NT2/D1 (cell line): ENCODE measurements at regions not wholly inside any gene's neighbourhood (a gene's known extent, or its start where the extent isn't known, plus 50 kb on each side); places are given as distances from the start of the nearest gene placed in this dataset.

Source experiments
- DNase-seq: peaks from one replicate; pipeline ENCODE4 v3.0.0-alpha.2; 2011; ENCODE audit warnings: low read depth, low spot score
- H3K27me3 ChIP-seq: 2 replicates; pipeline ENCODE4 v1.6.0; 2011; ENCODE audit warnings: mild to moderate bottlenecking; ENCODE audit not compliant: insufficient read length, insufficient read depth
- H3K36me3 ChIP-seq: 2 replicates; pipeline ENCODE4 v1.6.1; 2011; ENCODE audit warnings: mild to moderate bottlenecking, low read length, mixed read lengths; ENCODE audit not compliant: insufficient read depth, insufficient read length
- H3K4me1 ChIP-seq: 2 replicates; pipeline ENCODE4 v1.5.1; 2011; ENCODE audit not compliant: insufficient read depth, insufficient read length
- H3K4me3 ChIP-seq: 2 replicates; pipeline ENCODE4 v1.5.1; 2011; ENCODE audit warnings: low read depth; ENCODE audit not compliant: insufficient read length
- H3K9ac ChIP-seq: 2 replicates; pipeline ENCODE4 v1.6.0; 2011; ENCODE audit warnings: low read depth; ENCODE audit not compliant: insufficient read length
- H3K9me3 ChIP-seq: 2 replicates; pipeline ENCODE4 v1.5.1; 2011; ENCODE audit warnings: mild to moderate bottlenecking, low read length; ENCODE audit not compliant: insufficient read depth
- SUZ12 ChIP-seq: IDR thresholded peaks from 2 replicates; pipeline ENCODE4 v1.6.1; 2011; ENCODE audit not compliant: insufficient read length, insufficient read depth; ENCODE audit errors: extremely low read depth
- YY1 ChIP-seq: IDR thresholded peaks from 2 replicates; pipeline ENCODE4 v1.6.1; 2011; ENCODE audit not compliant: insufficient read length, insufficient read depth
- ZNF274 ChIP-seq: IDR thresholded peaks from 2 replicates; pipeline ENCODE4 v1.6.1; 2011; ENCODE audit warnings: mild to moderate bottlenecking, low read depth, low read length

- Histone ChIP-seq H3K36me3 (no peaks in the 10 kb centered on the region), H3K9ac (no peak overlapping the region), H3K27me3 (no peaks in the 10 kb centered on the region), H3K4me1 (no peaks in the 10 kb centered on the region), H3K9me3 (no peaks in the 10 kb centered on the region), H3K4me3 (no peak overlapping the region)
- DNase-seq, result no peak
- no peak for TF ChIP-seq YY1
- TF ChIP-seq SUZ12, result no peak
- no peak for TF ChIP-seq ZNF274
Measured at GRCh38 chrX:94742772-94743171, 1068.8 kb downstream of the FAM133A start.

DNA sequence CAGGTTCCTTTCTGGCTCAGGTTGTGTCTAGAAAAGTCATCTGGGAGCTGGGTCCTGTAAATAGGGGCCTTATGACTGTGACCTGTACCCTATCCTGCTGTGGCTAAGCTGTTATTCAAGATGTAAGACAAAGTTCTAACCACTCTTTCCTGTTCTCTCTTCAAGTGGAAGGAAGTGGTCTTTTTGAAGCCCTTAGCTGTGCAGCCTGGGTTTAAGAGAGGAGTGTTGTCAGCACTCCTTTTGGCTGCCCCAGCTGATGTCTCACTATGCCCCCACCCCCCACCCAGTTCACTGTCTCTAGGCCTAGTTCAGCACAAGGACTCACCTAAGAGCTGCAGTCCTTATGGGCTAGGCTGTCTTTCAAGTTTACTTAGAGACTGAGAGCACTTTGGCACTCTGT is 1069.5 kb downstream of the FAM133A start:
- Histone ChIP-seq H3K27me3 (no peaks in the 10 kb centered on the region), H3K9ac (no peak overlapping the region), H3K4me3 (no peak overlapping the region), H3K9me3 (no peaks in the 10 kb centered on the region), H3K4me1 (no peaks in the 10 kb centered on the region), H3K36me3 (no peaks in the 10 kb centered on the region)
- no peak for DNase-seq
- TF ChIP-seq SUZ12 (no peak), YY1 (no peak), ZNF274 (no peak)

- no peaks in the 10 kb centered on the region for H3K9me3 ChIP-seq
- DNase-seq, result no peak
- no peak overlapping the region for H3K9ac ChIP-seq
- no peaks in the 10 kb centered on the region for H3K36me3 ChIP-seq
- H3K4me1 ChIP-seq, result no peaks in the 10 kb centered on the region
- H3K4me3 ChIP-seq, result no peak overlapping the region
- TF ChIP-seq ZNF274, result no peak
- TF ChIP-seq YY1, result no peak
- TF ChIP-seq SUZ12, result no peak
- no peaks in the 10 kb centered on the region for H3K27me3 ChIP-seq
Measured at GRCh38 chrX:94744786-94745185, 1070.8 kb downstream of the FAM133A start.

- TF ChIP-seq SUZ12, result no peak
- Histone ChIP-seq H3K36me3 (no peaks in the 10 kb centered on the region), H3K9me3 (no peaks in the 10 kb centered on the region), H3K4me3 (no peak overlapping the region), H3K4me1 (no peaks in the 10 kb centered on the region), H3K27me3 (no peaks in the 10 kb centered on the region), H3K9ac (no peak overlapping the region)
- no peak for DNase-seq
Measured at GRCh38 chrX:94751611-94752010, 1077.6 kb downstream of the FAM133A start.

DNA sequence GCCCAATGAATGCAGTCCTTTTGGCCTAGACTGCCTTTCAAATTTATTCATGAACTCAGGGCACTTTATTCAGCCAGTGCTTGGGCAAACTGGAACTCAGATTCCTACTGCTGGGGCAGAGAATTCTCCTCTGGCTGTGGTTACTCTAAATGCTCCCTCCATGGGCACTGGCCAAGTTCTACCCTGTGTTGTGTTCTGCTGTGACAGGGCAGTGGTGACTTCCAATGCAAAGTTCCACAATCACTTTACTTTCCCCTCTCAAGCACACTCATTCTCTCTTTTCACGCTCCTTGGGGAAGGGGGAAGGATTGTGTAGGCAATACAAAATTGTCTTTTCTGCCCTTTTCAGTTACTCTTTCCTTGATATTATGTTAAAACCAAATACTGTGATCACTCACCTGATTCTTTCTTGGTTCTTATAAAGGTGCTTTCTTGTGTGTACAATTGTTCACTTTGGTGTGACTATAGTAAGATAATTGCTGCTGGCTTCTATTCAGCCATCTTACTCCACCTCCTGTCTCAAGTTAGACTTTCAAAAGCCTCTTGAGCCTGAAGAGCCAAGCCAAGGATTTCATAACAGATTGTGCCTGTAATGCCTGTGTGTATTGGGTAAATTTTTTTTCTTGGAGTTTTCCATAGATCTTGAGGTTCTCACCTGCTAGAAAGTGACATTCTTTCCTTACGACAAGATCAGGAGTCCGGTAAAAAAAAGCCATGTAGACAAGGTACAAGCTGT is 1078.6 kb downstream of the FAM133A start:
- H3K36me3 ChIP-seq, result no peaks in the 10 kb centered on the region
- no peak overlapping the region for H3K9ac ChIP-seq
- no peaks in the 10 kb centered on the region for H3K9me3 ChIP-seq
- no peaks in the 10 kb centered on the region for H3K27me3 ChIP-seq
- no peak overlapping the region for H3K4me3 ChIP-seq
- DNase-seq, result no peak
- no peaks in the 10 kb centered on the region for H3K4me1 ChIP-seq
- TF ChIP-seq ZNF274 (no peak), YY1 (no peak), SUZ12 (no peak)

DNA sequence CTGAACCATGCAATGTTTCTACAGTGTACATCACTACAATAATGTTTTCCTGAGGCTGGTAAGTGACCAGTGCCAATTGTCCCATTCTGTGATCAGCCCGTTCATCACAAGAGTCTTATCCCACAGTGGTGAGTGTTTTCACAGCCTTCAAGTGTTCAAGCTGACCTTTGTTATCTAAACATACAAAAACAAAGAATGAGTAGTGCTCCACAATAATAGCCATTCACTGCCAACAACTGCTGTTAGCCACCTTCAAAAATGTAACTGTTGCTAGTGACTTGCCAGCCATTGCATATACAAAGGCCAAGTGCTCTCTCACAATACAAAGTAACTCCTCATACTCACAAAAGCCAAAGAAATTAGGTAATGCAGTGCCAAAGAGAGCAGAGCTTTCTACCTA is 1084.1 kb downstream of the FAM133A start:
- DNase-seq, result no peak
- Histone ChIP-seq H3K4me1 (no peaks in the 10 kb centered on the region), H3K9ac (no peak overlapping the region), H3K27me3 (no peaks in the 10 kb centered on the region), H3K4me3 (no peak overlapping the region), H3K36me3 (no peaks in the 10 kb centered on the region), H3K9me3 (no peaks in the 10 kb centered on the region)
- no peak for TF ChIP-seq YY1
- no peak for TF ChIP-seq ZNF274
- no peak for TF ChIP-seq SUZ12

DNA sequence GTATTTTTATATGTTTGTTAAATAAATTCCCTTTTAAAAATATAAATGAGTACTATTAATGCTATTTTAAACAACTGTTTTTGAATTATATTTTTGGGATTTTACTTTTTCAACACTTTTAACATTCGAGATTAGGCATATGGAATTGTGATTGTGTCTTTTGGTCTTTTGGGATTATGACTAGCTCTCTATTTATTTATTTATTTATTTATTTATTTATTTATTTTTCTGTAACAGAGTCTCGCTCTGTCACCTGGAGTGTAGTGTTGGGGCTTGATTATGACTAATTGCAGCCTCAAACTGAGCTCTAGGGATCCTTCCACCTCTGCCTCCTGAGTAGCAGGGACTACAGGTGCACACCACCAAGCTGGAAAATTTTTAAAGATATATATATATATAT is 1101.6 kb downstream of the FAM133A start:
- no peaks in the 10 kb centered on the region for H3K4me1 ChIP-seq

GRCh38 chrX:94813541-94813940 is 1139.5 kb downstream of the FAM133A start:
- no peaks in the 10 kb centered on the region for H3K27me3 ChIP-seq
- no peak for DNase-seq
- H3K36me3 ChIP-seq, result no peaks in the 10 kb centered on the region
- no peaks in the 10 kb centered on the region for H3K4me1 ChIP-seq
- no peak overlapping the region for H3K9ac ChIP-seq
- H3K4me3 ChIP-seq, result no peak overlapping the region
- H3K9me3 ChIP-seq, result no peaks in the 10 kb centered on the region
- TF ChIP-seq ZNF274 (no peak), YY1 (no peak), SUZ12 (no peak)

More for the DNA sequence above, 1101.6 kb downstream of the FAM133A start:
- Histone ChIP-seq H3K9me3 (no peaks in the 10 kb centered on the region), H3K9ac (no peak overlapping the region), H3K36me3 (no peaks in the 10 kb centered on the region), H3K4me3 (no peak overlapping the region), H3K27me3 (no peaks in the 10 kb centered on the region)
- TF ChIP-seq YY1 (no peak), SUZ12 (no peak), ZNF274 (no peak)
- DNase-seq, result no peak
